Suppressor macrophage treated with lipopolysaccharide for 1 hour (primary cell): ENCODE measurements at regions not wholly inside any gene's neighbourhood (a gene's known extent, or its start where the extent isn't known, plus 50 kb on each side); places are given as distances from the start of the nearest gene placed in this dataset.

Experiments used
- DNase-seq, 3 donors: peaks; one replicate each; pipeline ENCODE4 v3.0.0-alpha.2; 2020 to 2022

DNA sequence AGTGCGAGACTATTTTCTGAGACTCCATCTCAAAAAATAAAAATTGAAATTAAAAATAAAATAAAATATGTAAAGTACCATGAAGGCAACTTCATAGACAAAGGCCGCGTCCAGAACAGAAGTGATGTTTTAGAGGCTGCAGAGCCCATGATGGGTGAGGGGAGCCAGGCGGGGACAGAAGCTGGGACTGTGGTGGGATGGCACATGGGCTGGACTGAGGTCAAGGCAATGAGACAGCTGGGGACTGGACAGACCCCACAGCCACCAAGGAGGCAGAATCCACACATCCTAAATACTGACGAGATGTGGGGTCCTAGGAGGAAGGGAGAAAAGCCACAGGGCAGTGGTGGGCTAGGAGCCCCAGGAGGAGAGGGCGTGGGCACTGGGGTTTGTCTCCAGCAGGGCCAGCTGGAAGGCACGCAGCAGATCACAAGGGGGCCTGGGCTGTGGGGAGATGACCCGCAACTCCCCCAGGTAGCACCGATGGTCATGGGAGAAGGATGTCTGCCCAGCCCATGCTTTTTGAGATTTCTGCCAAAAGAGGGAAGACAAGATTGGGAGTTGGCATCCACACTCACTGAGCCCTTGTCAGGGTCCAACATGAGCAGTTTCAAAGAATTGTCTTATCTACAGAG is 74.3 kb downstream of the KCNF1 start:
- no peak for DNase-seq

DNA sequence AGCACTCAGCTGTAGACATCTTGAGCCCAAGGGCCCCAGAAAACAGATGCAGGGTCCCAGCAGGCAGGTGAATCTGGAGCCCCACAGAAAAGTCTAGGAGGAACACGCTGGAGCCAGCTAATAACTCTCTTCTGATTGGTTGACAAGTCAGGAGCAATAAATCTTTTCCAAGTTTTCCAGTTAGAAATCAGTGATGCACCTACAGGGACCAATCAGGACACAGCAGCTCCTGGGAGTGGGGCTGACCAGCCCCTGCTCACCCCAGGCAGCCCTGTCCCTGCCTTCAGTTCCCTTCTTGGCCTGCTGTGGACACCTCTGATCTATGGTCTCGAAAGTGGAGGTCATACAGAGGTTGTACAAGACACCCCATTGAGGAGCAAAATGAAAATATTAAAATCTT is 75.7 kb downstream of the KCNF1 start:
- DNase-seq, result no peak

- no peak for DNase-seq
Measured at GRCh38 chr2:10987861-10988260, 76.1 kb downstream of the KCNF1 start.

- no peak for DNase-seq
Measured at GRCh38 chr2:10989151-10989550, 77.4 kb downstream of the KCNF1 start.

DNA sequence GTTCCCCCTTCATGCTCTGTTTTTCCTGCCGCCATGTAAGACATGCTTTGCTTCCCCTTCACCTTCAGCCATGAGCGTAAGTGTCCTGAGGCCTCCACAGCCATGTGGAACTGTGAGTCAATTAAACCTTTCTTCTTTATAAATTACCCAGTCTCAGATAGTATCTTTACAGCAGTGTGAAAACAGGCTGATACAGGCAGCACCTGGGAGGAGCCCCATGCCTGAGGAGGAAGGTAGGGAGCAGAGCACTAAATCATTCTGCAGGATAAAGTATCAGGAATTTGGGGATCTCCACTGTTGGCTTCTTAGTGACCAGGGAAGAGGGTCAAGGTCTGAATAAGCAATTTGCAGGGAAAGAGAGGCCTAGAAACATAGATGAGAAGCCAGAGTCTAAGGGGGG is 78.0 kb downstream of the KCNF1 start:
- DNase-seq, result no peak

- DNase-seq, result peak in 2 of 3 donors; percentile 7 to 38
Measured at GRCh38 chr2:10990561-10991111, 78.9 kb downstream of the KCNF1 start.

DNA sequence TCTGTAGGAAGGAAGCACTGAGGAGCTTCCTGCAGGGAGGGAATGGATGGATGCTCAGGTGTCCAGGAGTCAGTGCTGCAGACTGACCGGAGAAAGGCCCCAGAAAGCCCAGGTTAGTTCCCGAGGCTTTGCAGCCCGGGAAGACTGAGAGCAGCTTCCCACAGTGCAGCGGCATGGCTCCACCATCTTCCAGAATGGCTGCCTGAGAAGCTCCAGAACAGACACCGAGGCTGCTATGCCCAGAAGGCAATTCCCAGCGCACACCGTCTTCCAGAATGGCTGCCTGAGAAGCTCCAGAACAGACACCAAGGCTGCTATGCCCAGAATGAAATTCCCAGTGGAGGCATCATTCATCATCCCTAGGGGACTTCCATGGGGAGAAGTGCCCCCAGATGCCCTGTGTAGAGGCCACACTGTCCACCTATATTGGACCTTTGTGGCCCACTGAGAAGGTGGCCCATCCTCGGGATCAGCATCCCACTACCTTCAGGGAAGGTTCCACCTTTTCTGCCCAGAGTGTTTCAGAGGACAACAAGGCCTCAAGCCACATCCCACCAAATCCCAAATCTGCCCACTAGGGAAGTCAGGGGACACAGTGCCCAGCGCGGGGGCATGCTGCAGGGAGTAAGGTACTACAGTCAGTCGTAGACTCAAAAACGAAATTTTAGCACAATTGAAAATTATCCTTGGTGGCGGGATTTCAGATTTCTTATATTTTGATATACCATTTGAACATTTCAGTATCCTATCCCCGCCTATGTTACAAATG is 80.5 kb downstream of the KCNF1 start:
- DNase-seq, result no peak

DNA sequence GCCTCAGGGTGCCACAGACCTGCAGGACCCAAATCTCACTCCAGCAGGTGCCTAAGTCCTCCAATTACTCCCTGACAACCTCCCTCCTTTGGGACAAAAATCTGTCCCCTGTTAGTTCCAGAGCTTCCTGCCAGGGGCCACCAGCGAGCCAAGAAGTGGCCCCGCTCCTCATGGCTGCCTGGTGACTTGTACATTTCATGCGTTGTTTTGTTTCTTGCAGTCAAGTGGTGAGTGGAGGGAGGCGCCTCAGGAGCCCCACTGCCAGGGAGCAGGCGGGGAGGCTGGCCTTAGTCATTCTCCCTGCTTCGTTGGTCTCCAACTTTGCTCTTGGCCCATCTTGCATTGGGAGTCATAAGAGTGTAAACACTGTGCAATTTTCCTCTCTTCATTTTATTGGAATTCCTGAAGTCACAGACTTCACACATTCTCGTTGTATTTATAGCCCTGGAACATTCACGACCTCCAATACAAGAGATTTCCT is 81.3 kb downstream of the KCNF1 start:
- DNase-seq, result no peak

DNA sequence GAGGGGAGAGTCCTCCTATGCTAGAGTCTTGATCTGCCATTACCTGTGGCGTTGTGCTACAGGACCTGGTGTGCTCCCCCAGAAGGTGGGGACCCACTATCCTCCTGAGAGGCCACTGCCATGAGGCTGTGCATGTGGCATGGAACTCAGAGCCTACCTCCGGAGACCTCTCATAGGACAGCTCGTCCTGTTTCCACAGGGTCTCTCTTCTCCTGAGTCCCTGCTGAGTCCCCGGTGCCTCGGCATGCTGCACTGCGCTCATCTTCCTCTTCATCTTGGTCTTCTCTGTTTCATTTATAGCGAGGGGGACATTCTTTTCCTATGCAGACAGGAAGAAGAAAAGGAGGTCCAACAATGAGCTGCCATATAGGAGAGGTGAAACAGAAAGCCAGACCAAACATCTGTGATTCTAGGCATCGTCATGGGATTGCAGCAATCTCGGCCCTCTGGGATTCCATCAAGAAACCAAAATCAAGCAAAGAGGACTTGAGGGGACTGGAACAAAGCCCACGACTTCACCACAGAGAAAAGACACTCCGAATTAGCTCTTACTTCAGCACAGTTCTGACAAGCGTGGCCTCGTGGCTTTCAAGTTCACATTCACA is 83.7 kb downstream of the KCNF1 start:
- DNase-seq, result no peak

- DNase-seq, result peak; percentile 57 to 78 (median 76)
Measured at GRCh38 chr2:11004199-11004598, 92.5 kb downstream of the KCNF1 start.

GRCh38 chr2:11005032-11005431 is 93.3 kb downstream of the KCNF1 start:
- no peak for DNase-seq

- no peak for DNase-seq
Measured at GRCh38 chr2:11006191-11006590, 94.5 kb downstream of the KCNF1 start.

DNA sequence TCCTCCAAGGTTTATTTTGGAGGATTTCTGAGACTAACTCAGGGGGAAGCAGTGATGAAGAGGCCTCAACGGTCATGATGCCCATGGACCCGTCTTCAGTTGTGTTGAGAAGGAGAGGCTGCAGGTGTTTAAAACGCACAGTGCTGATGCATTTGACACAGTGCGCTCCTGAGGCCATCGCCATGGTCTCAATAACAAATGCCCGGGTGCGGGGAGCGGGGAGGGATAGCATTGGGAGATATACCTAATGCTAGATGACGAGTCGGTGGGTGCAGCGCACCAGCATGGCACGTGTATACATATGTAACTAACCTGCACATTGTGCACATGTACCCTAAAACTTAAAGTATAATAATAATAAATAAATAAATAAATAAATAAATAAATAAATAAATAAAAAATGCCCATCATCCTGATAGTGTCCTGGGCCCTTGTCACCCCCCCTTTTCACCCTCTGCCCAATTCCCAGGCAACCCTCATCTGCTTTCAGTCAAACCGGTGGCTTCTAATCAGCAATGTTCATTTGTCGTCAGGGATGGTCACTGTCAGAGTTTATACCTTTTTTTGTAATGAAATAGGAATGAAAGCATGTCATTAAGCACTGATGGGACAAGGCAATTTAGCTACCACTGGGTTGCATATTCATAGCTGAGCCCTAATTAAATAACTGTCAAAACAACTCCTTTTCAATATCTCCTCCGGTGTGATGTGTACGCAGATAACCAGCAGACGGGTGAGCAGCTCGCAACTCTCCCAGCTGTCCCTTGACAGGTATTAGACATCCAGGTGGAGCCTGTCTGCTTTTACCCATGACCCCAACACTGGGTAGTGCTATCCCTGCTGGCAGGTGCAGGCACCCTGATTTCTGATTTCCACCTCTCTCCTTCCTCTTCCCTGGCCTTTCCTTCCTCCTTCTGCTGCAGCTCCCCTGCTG is 95.9 kb downstream of the KCNF1 start:
- no peak for DNase-seq

GRCh38 chr2:11008773-11009172 is 97.0 kb downstream of the KCNF1 start:
- no peak for DNase-seq

- no peak for DNase-seq
Measured at GRCh38 chr2:11009176-11009575, 97.4 kb downstream of the KCNF1 start.

DNA sequence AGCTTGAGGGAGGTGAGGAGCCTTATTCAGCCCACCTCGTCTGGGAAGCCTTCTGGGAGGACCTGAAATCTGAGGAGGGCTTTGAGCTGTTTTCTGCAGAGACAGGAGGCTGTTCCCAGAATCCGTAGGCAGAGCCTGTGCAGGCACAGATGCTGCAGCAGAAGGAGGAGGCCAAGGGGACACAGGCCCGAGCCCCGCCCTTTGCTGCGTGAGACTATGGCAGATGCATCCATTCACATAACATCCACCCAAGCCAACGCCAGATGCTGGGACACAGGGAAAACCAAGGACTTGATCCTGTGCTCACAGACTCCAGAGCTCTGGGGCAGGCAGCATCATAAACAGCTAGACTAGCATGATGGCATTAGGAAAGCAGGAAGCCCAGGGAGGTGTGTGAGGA is 98.2 kb downstream of the KCNF1 start:
- no peak for DNase-seq

GRCh38 chr2:11011359-11011758 is 99.6 kb downstream of the KCNF1 start:
- no peak for DNase-seq

GRCh38 chr2:11012131-11012693 is 100.5 kb downstream of the KCNF1 start:
- DNase-seq, result no peak

DNA sequence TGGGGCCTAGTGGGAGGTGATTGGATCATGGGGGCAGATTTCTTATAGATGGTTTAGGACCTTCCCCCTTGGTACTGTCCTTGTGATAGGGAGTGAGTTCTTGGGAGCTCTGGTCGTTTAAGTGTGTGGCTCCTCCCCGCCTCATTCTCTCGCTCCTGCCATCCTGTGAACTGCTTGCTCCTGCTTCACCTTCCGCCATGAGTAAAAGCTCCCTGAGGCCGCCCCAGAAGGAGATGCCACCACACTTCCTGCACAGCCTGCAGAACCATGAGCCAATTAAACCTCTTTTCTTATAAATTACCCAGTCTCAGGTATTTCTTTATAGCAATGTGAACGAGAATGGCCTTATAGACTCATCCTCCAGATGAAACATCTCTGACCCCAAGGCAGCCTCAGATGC is 101.5 kb downstream of the KCNF1 start:
- no peak for DNase-seq

DNA sequence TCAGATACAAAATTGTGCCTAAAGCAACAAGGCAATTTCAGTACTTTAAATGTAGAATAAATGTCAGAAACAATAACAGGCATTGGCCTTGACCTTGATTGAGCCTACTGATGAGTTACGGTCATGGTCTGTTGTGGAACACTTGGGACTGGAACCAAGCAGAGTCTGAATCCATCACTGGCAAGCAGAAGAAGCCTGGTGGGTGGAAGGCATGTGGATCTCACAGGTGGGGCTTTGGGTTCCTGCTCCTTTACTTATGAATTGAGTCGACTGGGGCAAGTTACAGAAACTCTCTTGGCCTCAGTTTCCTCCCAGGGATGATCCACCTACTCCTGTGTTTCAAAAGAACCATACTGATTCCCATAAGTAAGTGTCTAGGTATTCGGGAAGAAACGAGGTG is 102.3 kb downstream of the KCNF1 start:
- no peak for DNase-seq

DNA sequence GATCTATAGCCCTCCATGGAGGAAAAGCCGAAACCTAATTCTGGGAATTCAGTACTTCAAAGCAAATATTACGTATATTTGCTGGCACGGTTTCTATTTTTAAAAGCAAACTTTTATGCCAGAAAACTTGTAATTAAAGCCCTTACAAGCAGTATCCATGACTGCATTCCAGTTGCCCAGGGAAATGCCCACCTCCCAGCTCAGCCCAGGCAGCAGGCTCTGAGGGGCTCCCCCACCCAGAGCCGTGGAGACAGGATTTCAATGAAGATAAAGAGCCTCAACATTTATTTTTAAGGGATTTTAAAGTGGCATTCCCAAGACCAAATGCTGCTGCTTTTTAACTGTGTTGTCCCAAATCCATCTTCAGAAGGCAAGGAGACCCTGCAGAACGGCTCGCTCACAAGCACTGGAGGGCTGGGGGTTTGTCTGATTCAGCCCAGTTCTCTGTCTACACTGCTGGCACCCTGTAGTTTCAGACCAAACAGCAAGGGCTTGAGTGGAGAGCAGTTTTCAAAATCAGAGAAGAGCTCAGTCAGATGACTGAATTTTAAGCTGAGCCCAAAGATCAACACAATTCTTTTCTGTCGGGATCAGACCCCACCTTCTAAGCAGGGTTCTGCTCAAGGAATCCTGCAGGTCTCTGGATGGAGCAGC is 105.1 kb downstream of the KCNF1 start:
- no peak for DNase-seq

- DNase-seq, result peak; percentile 19 to 42 (median 40)
Measured at GRCh38 chr2:11017921-11018320, 106.2 kb downstream of the KCNF1 start.
